HG03432 (cell line): ENCODE measurements at regions not wholly inside any gene's neighbourhood (a gene's known extent, or its start where the extent isn't known, plus 50 kb on each side); places are given as distances from the start of the nearest gene placed in this dataset.
"Not testable (repeated sequence)": the region's sequence is repeated elsewhere in the genome, so short reads cannot be mapped to it uniquely, and the experiment has no call there.

ENCODE experiments used
- ATAC-seq: cut with Tn5 transposase; IDR thresholded peaks from one replicate; pipeline ENCODE4 v1.9.1; 2021; ENCODE audit warnings: mild to moderate bottlenecking, moderate library complexity; ENCODE audit not compliant: unreplicated experiment

GRCh38 chr18:22503803-22504202 is 86.1 kb upstream of the CTAGE1 start:
- ATAC-seq: no peak

DNA sequence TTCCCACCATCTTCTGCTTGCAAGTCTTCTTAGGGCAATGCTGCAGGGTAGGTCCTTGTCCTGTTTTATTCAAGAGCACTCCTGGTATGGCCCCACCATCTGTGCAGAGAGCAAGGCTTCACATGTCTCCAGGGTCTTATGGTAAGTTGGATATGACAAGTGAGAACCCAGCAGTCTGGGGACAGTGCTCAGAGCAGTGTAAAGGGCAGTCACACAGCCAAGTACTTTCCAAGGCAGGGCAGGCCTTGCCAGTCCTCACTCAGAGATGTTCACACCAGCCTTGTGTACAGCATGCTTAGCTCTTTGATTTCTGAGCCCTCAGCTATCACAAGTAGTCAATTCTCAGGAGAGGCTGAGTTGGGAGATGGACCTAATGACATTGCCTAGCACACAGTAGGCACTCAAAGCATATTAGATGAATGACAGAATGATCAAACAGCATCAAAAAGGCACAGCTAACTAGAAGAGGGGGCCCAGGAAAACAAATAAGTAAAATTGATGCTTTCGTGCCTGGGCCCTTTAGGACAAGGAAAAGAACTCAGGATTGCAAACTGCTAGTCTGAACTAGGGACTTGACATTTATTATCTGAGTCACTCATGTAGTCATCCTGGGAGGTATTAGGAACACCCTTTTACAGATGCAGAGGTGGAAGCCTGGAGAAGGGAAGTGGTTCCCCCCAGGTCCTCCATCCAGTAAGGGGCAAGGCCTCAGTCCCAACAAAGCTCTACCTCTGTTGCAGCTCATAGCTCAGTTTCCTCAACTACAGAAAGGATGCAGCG is 86.7 kb upstream of the CTAGE1 start:
- ATAC-seq: no peak

- ATAC-seq: no peak
Observed at GRCh38 chr18:22505141-22505591, 87.5 kb upstream of the CTAGE1 start.

- no peak for ATAC-seq
Observed at GRCh38 chr18:22507055-22507454, 89.3 kb upstream of the CTAGE1 start.

GRCh38 chr18:22509423-22509822 is 91.7 kb upstream of the CTAGE1 start:
- no peak for ATAC-seq

- ATAC-seq: no peak
Observed at GRCh38 chr18:22510697-22511096, 93.0 kb upstream of the CTAGE1 start.

DNA sequence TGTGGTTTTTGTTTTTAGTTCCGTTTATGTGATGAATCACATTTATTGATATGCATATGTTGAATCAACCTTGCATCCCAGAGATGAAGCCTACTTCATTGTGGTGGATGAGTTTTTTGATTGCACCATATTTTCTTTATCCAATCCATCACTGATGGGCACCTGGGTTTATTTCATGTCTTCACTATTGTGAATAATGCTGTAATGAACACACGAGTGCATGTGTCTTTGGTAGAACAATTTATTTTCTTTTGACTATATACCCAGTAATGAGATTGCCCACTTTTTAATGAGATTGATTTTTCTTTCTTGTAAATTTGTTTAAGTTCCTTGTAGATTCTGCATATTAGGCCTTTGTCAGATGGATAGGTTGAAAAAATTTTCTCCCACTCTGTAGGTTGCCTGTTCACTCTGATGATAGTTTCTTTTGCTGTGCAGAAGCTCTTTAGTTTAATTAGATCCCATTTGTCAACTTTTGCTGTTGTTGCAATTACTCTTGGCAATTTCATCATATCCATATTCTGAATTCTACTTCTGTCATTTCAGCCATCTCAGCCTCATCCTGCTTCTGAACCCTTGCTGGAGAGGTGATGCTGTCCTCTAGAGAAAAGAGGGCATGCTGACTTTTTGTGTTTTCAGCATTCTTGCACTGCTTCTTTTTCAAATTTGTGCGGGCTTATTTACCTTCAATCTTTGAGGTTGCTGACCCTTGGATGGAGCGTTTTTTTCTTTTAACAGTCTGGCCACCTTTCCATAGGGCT is 96.2 kb upstream of the CTAGE1 start:
- ATAC-seq: no peak

DNA sequence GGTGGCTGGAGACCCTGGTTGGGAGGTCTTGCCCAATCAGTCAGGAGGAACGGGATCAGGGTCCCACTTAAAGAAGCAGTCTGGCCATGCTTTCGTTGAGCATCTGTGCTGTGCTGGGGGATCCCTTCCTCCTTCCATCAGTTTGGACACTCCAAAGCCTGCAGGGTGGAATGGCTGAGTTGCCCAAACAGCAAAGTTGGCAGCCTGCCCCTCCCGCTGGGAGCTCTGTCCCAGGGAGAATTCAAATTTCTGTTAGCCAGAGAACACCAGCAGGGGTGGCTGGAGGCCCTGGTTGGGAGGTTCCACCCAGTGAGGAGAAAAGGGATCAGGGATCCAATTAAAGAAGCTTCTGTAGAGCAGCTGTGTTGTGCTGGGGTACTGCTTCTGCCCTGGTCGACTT is 96.9 kb upstream of the CTAGE1 start:
- ATAC-seq: no peak

- ATAC-seq: no peak
Observed at GRCh38 chr18:22515250-22515649, 97.5 kb upstream of the CTAGE1 start.

GRCh38 chr18:22517356-22517755 is 99.6 kb upstream of the CTAGE1 start:
- ATAC-seq: no peak

- no peak for ATAC-seq
Observed at GRCh38 chr18:22521026-22521707, 103.5 kb upstream of the CTAGE1 start.

DNA sequence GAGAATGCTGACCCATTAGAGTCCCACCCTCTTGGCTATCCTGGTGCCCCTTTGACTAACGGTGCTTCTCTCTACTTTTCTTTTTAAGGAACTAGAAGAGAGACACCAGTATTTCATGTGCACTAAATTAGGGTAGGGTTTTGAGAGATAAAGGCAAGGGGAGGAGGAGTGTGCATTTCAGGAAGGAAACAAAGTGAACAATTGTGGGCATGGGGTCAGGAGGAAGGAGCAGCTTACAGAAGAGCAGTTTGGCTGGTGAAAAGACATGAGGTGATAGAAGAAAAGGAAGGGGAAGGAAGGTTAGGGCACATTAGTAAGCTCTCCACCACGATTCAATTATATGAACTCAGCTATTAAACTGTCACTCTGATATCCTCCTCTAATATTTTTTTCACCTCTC is 105.8 kb upstream of the CTAGE1 start:
- no peak for ATAC-seq

- ATAC-seq: no peak
Observed at GRCh38 chr18:22524783-22525182, 107.1 kb upstream of the CTAGE1 start.

- no peak for ATAC-seq
Observed at GRCh38 chr18:22525313-22525712, 107.6 kb upstream of the CTAGE1 start.

GRCh38 chr18:22525883-22526282 is 108.2 kb upstream of the CTAGE1 start:
- no peak for ATAC-seq

DNA sequence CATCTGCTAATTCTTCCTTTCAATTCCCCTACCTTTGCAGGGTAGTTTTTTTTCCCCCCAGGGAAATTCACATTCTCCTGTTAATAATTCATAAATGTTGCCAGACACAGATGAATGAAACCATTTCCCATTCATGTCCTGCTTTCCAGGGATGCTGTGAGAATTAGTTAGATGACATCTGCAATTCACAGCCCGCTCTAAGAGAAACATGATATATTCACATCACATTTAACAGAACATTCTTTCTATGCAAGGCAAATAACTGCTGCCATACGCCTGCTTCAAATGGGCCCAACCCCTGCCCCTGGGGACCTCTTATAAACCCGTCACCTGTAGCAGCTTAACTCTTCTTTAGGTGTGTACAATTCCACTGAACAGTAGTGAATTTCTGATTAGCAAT is 110.6 kb upstream of the CTAGE1 start:
- ATAC-seq: no peak

DNA sequence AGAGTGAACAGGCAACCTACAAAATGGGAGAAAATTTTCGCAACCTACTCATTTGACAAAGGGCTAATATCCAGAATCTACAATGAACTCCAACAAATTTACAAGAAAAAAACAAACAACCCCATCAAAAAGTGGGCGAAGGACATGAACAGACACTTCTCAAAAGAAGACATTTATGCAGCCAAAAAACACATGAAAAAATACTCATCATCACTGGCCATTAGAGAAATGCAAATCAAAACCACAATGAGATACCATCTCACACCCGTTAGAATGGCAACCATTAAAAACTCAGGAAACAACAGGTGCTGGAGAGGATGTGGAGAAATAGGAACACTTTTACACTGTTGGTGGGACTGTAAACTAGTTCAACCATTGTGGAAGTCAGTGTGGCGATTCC is 117.0 kb upstream of the CTAGE1 start:
- not testable (repeated sequence) for ATAC-seq

DNA sequence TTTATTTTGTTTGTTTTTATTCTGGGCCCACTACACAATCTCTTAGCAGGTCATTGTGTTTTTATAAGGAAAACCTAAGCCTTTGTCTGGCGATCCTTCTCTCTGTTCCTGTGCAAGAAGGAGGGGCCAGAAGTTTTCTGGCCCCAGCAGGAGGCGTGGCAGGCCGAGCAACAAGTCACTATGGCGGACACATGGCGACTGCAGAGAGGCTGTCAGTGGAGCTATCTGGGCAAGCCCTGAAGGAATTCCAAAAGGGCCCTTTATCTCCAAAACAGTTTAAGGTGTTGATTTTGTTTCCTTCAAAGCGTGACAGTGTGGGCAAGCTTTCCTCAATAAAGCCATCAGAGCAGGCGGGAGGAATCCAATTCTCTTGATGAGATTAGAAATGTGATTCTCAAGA is 118.8 kb upstream of the CTAGE1 start:
- no peak for ATAC-seq

GRCh38 chr18:22538426-22538825 is 120.7 kb upstream of the CTAGE1 start:
- ATAC-seq: no peak

DNA sequence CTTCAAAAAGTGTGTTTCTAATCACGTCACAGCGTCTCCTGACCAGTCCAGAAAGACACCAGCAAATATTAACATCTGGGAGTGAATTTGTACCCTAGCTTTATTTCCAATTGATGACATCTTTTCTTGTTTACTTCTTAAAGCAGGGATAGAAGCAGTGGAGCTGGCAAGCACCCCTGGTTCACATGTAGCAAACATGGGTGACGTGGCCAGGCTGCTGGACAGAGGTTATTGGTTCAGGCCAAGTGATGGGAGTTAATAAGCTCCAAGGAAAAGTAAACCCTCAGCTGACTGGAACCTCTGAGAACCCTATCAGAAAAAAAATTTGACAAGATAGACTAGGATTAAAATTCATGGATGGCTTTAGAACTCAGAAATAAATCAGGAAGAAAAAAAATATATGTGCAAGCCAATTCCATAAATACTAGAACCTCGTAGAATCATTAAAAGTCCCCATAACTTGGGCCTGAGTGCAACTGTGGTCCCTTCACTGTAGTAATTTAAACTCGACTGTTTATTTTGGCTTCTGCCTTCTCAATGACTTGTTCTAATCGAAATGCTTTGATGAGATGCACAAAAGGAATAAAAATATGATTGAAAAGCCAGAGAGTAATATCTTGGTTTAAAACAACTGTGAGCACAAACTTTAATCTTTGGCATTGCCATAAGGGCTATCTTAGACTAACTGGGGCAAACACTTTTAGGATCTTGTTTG is 121.5 kb upstream of the CTAGE1 start:
- ATAC-seq: no peak

- ATAC-seq: no peak
Observed at GRCh38 chr18:22541232-22541631, 123.5 kb upstream of the CTAGE1 start.
